Caco-2 (cell line): ENCODE measurements at regions not wholly inside any gene's neighbourhood (a gene's known extent, or its start where the extent isn't known, plus 50 kb on each side); places are given as distances from the start of the nearest gene placed in this dataset.

Source experiments
- BruUV-seq: library from RNA; stranded (reverse); fragments of 400-500 nt; replicated peaks from 2 replicates; lab custom pipeline; 2021; lab: Mats Ljungman, UMichigan
- CTCF ChIA-PET: fragments of 300-600 bp; sonication (Branson Sonifier 250); formaldehyde crosslinking; loops from one replicate; lab custom pipeline; 2022; ENCODE audit warnings: antibody characterized with exemption; lab: Charles Lee
- POLR2A ChIA-PET: fragments of 300-600 bp; sonication (Branson Sonifier 250); formaldehyde crosslinking; loops from one replicate; lab custom pipeline; 2022; ENCODE audit warnings: antibody characterized with exemption; lab: Charles Lee
- DNase-seq, 2 experiments: peaks; one replicate each; pipeline versions ENCODE4 v3.0.0 to v3.0.0-alpha.2; 2020 to 2022
- H3K27me3 ChIP-seq: replicated peaks from 2 replicates; pipeline ENCODE4 v1.6.0; 2011; ENCODE audit warnings: low read length; ENCODE audit not compliant: control insufficient read depth, insufficient read depth
- H3K36me3 ChIP-seq: 2 replicates; pipeline ENCODE4 v1.5.1; 2011; ENCODE audit warnings: low read length; ENCODE audit not compliant: control insufficient read depth, insufficient read depth
- H3K4me1 ChIP-seq: fragments of 250-450 bp; sonication (Bioruptor Pico); 2 replicates; pipeline ENCODE4 v1.5.1; 2020; ENCODE audit warnings: mild to moderate bottlenecking
- H3K4me3 ChIP-seq: 2 replicates; pipeline ENCODE4 v1.5.1; 2011; ENCODE audit warnings: low read depth, mild to moderate bottlenecking, control low read depth, low read length
- H3K9me3 ChIP-seq: fragments of 250-450 bp; sonication (Bioruptor Pico); 2 replicates; pipeline ENCODE4 v1.5.1; 2020; ENCODE audit warnings: mild to moderate bottlenecking, moderate library complexity
- H3K27ac Mint-ChIP-seq: one replicate; pipeline ENCODE4 v1.8.0; 2022; ENCODE audit warnings: mixed read lengths; ENCODE audit not compliant: unreplicated experiment
- H3K27me3 Mint-ChIP-seq: one replicate; pipeline ENCODE4 v1.8.0; 2022; ENCODE audit warnings: mixed read lengths; ENCODE audit not compliant: insufficient read depth, unreplicated experiment
- H3K36me3 Mint-ChIP-seq: one replicate; pipeline ENCODE4 v1.8.0; 2022; ENCODE audit warnings: mild to moderate bottlenecking, mixed read lengths; ENCODE audit not compliant: insufficient read depth, unreplicated experiment
- H3K4me1 Mint-ChIP-seq: one replicate; pipeline ENCODE4 v1.8.0; 2022; ENCODE audit warnings: low read depth, mixed read lengths; ENCODE audit not compliant: unreplicated experiment
- H3K4me3 Mint-ChIP-seq: one replicate; pipeline ENCODE4 v1.8.0; 2022; ENCODE audit warnings: mild to moderate bottlenecking, moderate library complexity, mixed read lengths; ENCODE audit not compliant: unreplicated experiment
- H3K9me3 Mint-ChIP-seq: one replicate; pipeline ENCODE4 v1.8.0; 2022; ENCODE audit warnings: mixed read lengths; ENCODE audit not compliant: unreplicated experiment
- CTCF ChIP-seq, 2 experiments: fragments of 200-600 bp in 1 of 2; IDR thresholded peaks; 1 replicate in 1 of 2; 2 replicates in 1 of 2; pipeline versions ENCODE4 v1.5.1 to v1.8.0; 2011 to 2022; ENCODE audit warnings: antibody characterized with exemption in 1 of 2, control low read depth in 1 of 2, inconsistent platforms in 1 of 2, low read depth in 1 of 2, low read length in 1 of 2, mild to moderate bottlenecking in 1 of 2, moderate library complexity in 1 of 2; ENCODE audit not compliant: insufficient read depth in 1 of 2, severe bottlenecking in 1 of 2, unreplicated experiment in 1 of 2
- intact Hi-C: fragments of 100-400 bp; cut with micrococcal nuclease; formaldehyde crosslinking; loops from one replicate; pipeline ENCODE4 v1.10.0; 2022; ENCODE audit not compliant: unreplicated experiment

- no peaks in the 10 kb centered on the region for H3K36me3 ChIP-seq
- H3K27me3 ChIP-seq: no peaks in the 10 kb centered on the region
- no peak for TF ChIP-seq CTCF (IDR thresholded peaks at IDR 0.05; ENCODE audit: insufficient read depth in 1 of 2, low read depth in 1 of 2, low read length in 1 of 2, severe bottlenecking in 1 of 2, unreplicated experiment in 1 of 2)
- Mint-ChIP-seq H3K4me1 (no peaks in the 10 kb centered on the region), H3K27me3 (peaks cover 2% of the 10 kb centered on the region), H3K9me3 (no peaks in the 10 kb centered on the region), H3K27ac (no peak overlapping the region), H3K4me3 (no peak overlapping the region), H3K36me3 (no peaks in the 10 kb centered on the region)
- ChIA-PET CTCF (no interaction called here), POLR2A (no interaction called here)
- intact Hi-C loops: no loop called here
- H3K4me3 ChIP-seq: no peak overlapping the region
- H3K9me3 ChIP-seq: no peaks in the 10 kb centered on the region
- no TSS peak for BruUV-seq
- no peaks in the 10 kb centered on the region for H3K4me1 ChIP-seq
- no peak for DNase-seq
These were observed 503.2 kb upstream of the SPRY2 start for GRCh38 chr13:80844164-80844563.

DNA sequence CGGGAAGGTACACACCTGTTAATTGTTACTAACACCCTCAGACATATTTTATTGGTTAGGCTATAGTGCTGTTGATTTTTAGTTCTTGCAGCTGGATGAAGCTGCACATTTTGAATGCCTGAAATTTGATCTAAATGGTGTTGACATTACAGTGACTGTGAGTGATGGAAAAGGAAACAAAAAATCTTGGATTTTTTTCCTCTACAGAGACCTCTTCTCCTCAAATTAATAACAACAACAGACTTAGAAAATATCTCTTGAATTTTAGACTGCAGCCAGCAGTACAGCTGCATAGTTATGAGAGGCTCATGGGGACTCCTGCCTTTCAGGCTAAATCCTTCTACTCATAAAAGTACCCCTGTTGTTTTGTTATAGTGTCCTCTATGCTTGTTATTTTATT is 500.5 kb upstream of the SPRY2 start:
- BruUV-seq: no TSS peak
- H3K4me3 ChIP-seq: no peak overlapping the region

GRCh38 chr13:80840316-80840976 is 499.5 kb upstream of the SPRY2 start:
- no peaks in the 10 kb centered on the region for H3K27me3 Mint-ChIP-seq
- Histone ChIP-seq H3K4me1 (no peaks in the 10 kb centered on the region), H3K36me3 (no peaks in the 10 kb centered on the region), H3K9me3 (no peaks in the 10 kb centered on the region), H3K27me3 (no peaks in the 10 kb centered on the region), H3K4me3 (no peak overlapping the region)
- DNase-seq: no peak
- H3K36me3 Mint-ChIP-seq: no peaks in the 10 kb centered on the region
- TF ChIP-seq CTCF (IDR thresholded peaks at IDR 0.05; ENCODE audit: insufficient read depth in 1 of 2, low read depth in 1 of 2, low read length in 1 of 2, severe bottlenecking in 1 of 2, unreplicated experiment in 1 of 2): no peak
- intact Hi-C loops: no loop called here
- H3K4me3 Mint-ChIP-seq: no peak overlapping the region
- BruUV-seq: no TSS peak
- CTCF ChIA-PET: no interaction called here
- H3K27ac Mint-ChIP-seq: no peak overlapping the region
- POLR2A ChIA-PET: no interaction called here
- H3K9me3 Mint-ChIP-seq: peaks cover under 1% of the 10 kb centered on the region
- no peaks in the 10 kb centered on the region for H3K4me1 Mint-ChIP-seq

More for the DNA sequence above, 500.5 kb upstream of the SPRY2 start:
- POLR2A ChIA-PET: no interaction called here
- no peaks in the 10 kb centered on the region for H3K27me3 ChIP-seq
- TF ChIP-seq CTCF (IDR thresholded peaks at IDR 0.05; ENCODE audit: insufficient read depth in 1 of 2, low read depth in 1 of 2, low read length in 1 of 2, severe bottlenecking in 1 of 2, unreplicated experiment in 1 of 2): no peak
- Mint-ChIP-seq H3K9me3 (no peaks in the 10 kb centered on the region), H3K4me3 (no peak overlapping the region), H3K27ac (no peak overlapping the region), H3K27me3 (peaks cover 2% of the 10 kb centered on the region), H3K4me1 (no peaks in the 10 kb centered on the region), H3K36me3 (no peaks in the 10 kb centered on the region)
- CTCF ChIA-PET: no interaction called here
- intact Hi-C loops: no loop called here
- H3K9me3 ChIP-seq: no peaks in the 10 kb centered on the region
- no peaks in the 10 kb centered on the region for H3K36me3 ChIP-seq
- no peak for DNase-seq
- no peaks in the 10 kb centered on the region for H3K4me1 ChIP-seq
